ENCODE measurements at regions not wholly inside any gene's neighbourhood (a gene's known extent, or its start where the extent isn't known, plus 50 kb on each side); places are given as distances from the start of the nearest gene placed in this dataset.
"Not testable (repeated sequence)": the region's sequence is repeated elsewhere in the genome, so short reads cannot be mapped to it uniquely, and the experiment has no call there.

DNA sequence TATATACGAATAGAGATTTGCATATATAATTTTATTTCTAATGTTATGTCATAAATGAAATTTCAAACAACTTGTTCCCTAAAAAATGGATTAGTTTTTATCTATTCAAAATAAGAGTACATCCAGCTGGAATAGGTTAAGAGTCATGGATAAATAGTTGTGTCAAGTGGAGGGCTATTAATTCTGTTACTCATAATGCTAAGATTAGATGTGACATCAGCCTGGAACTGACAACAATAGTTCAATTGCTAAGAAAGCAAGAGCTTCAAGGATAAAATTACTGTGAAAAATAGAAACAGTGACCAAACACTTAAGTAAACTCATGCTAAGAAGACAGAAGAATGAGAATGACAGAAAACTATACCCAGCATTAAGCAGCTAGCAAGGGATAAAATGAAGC lies 92.2 kb upstream of the CDH9 start:
- DNase-seq = no peak

DNA sequence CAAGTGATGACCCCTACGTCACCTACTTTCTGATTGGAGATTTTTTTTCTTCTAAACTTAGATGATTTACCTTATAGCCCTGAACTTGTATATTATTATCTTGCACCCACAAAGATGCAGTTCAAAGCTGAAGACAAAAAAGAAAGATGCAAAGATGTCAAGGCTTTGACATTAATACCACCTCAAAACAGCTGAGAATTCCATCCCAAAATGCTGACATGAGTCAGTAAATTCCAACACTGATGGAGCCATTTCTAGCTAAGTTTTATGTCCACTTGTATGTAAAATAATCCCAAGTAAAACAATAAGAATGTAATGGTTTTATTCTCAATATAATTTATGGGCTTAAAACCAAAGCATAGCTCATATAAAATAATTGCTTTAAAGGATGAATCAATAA lies 91.5 kb upstream of the CDH9 start:
- DNase-seq = no peak

DNA sequence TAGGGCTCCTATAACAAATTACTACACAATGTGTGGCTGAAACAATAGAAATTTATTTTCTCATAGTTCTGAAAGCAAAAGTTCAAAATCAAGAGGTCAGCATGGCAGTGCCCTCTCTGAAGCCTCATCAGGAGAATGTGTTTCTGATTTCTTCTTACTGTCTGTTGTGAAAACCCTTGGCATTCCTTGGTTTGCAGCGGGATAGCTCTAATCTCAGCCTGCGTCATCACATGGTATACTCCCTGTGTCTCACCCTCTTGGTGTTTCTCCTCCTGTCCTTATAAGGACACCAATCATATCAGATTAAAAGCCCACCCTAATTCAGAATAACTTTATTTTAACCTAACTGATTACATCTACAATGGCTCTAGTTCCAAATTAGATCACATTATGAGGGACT lies 87.5 kb upstream of the CDH9 start:
- no peak for DNase-seq

DNA sequence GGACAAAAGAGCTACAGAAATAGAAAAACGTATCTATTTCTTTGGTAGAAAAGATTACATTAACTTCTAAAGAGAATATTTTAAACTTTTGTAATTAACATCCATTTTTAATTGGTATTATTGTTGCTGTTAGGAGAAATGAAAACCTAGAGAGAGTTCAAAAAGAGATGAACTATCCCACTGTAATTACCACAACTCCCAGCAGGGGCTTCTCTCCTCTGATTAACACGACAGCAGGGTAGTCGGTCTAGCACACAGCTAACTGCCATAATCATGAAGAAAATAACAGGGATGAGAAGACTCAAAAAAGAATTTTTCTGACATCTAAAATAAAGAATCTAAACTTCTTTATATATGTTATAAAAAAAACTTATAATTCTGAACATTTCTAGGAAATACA lies 86.2 kb upstream of the CDH9 start:
- DNase-seq = no peak

DNA sequence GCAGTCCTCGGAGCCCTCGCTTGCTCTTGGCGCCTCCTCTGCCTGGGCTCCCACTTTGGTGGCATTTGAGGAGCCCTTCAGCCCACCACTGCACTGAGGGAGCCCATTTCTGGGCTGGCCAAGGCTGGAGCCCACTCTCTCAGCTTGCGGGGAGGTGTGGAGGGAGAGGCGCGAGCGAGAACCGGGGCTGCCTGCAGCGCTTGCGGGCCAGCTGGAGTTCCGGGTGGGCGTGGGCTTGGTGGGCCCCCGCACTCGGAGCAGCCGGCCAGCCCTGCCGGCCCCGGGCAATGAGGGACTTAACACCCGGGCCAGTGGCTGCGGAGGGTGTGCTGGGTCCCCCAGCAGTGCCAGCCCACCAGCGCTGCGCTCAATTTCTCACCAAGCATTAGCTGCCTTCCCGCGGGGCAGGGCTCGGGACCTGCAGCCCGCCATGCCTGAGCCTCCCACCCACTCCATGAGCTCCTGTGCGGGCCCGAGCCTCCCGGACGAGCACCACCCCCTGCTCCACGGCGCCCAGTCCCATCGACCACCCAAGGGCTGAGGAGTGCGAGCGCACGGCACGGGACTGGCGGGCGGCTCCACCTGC lies 81.4 kb upstream of the CDH9 start:
- DNase-seq = not testable (repeated sequence)

DNA sequence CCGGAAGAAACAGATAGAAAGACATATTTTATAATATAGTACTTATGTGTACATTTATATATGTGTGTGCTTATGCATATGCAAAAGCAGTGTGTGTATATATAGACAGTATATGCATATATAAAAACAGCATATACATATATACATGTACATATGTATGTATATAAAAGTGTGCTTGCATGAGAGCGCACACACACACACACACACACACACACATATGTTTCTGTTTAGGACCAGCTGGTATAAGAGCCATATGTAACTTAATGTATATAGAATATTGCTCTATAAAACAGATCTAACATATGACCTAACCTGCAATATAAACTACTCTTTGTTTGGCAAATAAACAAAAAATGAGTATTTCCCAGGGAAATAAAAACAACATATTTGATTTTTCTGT lies 65.1 kb upstream of the CDH9 start:
- DNase-seq = no peak

DNA sequence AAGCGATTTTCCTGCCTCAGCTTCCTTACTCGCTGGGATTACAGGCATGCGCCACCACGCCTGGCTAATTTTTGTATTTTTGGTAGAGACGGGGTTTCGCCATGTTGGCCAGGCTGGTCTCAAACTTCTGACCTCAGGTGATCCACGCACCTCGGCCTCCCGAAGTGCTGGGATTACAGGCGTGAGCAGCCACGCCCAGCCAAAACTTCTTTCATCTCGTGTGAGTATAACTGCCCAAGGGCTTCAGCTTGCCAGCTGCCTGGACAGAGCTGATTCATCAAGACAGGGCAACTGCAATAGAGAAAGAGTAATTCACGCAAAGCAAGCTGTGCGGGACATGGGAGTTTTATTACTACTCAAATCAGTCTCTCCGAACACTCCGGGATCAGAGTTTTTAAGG lies 57.4 kb upstream of the CDH9 start:
- not testable (repeated sequence) for DNase-seq

DNA sequence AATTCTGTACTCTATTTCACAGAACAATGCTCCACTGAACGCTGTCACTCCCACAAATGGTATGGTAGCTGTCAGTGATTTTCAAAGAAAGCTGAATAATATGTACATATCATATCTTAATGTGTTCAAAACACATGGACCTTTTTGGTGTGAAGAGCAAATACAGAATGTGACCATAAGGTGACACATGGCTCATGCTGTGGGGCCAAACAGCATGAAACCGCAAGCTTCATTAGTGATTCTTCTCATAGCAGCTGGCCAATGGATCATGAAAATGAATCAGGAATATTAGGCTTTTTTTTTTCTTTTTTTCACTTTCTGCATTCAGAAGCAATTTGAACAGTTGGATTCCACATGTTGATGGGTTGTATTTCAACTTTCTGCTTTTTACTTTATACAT lies 54.9 kb upstream of the CDH9 start:
- no peak for DNase-seq

DNA sequence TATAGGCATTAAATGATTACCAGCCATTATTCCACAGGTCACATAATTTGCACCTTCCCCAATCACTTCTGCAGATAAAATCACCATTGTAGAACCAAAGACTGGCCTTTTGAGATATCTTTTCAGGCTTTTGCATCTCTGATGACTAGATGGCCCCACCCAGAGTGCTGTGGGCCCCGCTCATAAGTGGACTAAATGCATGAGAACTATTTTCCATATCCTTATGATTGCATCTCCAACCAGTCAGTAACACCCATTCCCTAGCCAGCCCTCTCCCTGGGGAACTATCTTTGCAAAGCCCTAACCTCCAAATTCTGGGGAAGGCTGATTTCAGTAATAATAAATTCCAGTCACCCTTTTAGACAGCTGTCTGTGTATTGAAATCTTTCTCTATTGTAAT lies 53.5 kb upstream of the CDH9 start:
- no peak for DNase-seq

DNA sequence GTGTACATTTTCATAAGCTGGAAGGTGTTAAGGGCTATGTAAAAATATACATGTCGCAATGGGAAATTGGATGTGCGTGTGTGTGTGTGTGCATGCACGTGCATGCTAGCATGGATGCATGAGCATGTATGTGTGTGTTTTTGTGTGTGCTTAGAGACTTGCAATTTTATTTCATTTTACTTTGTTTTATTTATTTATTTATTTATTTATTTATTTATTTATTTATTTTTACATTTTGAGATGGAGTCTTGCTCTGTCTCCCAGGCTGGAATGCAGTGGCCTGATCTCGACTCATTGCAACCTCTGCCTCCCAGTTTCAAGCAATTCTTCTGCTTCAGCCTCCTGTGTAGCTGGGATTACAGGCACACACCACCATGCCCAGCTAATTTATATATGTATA lies 50.4 kb upstream of the CDH9 start:
- DNase-seq = not testable (repeated sequence)
